ENCODE measurements at regions not wholly inside any gene's neighbourhood (a gene's known extent, or its start where the extent isn't known, plus 50 kb on each side); places are given as distances from the start of the nearest gene placed in this dataset.

- no peak for DNase-seq (ENCODE audit: extremely low read depth, low read depth, low spot score)
These were observed 74.9 kb downstream of the MIAT start for GRCh38 chr22:26732284-26732683.

- DNase-seq (ENCODE audit: extremely low read depth, low read depth, low spot score), result no peak
These were observed 77.1 kb downstream of the MIAT start for GRCh38 chr22:26734339-26735018.

- no peak for DNase-seq (ENCODE audit: extremely low read depth, low read depth, low spot score)
These were observed 77.6 kb downstream of the MIAT start for GRCh38 chr22:26735019-26735409.

GRCh38 chr22:26737262-26737661 is 79.9 kb downstream of the MIAT start:
- no peak for DNase-seq (ENCODE audit: extremely low read depth, low read depth, low spot score)

GRCh38 chr22:26740253-26740652 is 82.9 kb downstream of the MIAT start:
- no peak for DNase-seq (ENCODE audit: extremely low read depth, low read depth, low spot score)

DNA sequence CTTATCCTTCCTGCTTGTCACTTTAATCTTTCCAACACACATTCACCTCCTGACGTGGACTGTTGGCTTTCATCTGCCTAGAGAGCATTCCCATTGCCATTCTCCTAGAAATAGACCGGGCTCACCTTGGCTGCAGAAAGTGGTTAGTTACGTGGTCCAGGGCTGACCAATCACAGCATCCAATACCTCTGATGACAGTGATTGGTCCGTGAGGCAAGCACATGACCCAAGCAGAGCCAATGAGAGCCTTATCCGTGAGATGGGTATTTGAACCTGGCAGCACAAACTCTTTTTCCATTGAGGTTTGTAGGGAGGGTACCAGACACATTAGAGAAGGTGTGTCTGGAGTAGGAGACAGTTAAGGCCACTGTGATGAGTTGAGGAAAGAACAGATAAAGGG is 85.8 kb downstream of the MIAT start:
- no peak for DNase-seq (ENCODE audit: extremely low read depth, low read depth, low spot score)

DNA sequence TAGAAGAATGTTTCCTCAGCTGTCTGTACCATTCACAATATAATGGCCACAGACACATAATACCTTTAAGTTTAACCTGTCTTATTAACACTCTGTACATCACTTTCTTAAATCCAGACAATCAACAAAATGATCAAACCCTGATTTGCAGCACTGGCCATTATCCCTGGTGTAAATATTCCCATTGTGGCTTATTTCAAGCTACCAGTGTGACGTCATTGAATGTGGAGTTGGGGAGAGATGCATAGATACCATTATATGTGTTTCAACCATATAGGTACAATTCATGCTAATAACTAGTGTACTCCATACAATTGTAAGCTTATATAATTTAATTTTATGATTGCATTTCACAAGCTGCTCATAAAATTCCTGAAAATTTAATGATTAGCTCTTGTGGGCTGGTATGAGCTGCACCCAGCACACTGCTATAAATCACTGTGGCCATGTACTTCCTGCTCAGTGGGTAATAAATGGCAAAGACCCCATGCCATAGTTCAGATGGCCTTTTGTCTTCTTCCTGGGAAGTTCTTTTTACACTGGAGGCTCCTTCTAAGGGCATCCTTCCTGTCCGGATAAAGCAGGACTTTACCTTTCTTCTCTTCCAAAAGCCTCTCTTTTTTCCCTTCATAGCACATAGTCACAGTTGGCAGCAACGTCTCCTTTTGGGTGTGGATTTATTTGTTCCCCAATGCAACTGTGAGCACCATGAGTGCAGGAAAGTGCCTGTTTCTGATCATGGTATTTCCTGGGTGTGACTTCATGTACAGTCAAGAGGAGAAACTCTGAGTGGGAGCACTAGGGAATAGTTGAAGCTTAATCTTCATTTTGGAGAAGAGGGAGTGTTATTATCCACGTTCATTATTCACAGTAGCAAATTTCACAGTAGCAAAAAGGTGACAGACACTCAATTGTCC is 87.8 kb downstream of the MIAT start:
- no peak for DNase-seq (ENCODE audit: extremely low read depth, low read depth, low spot score)

GRCh38 chr22:26746311-26746710 is 88.9 kb downstream of the MIAT start:
- no peak for DNase-seq (ENCODE audit: extremely low read depth, low read depth, low spot score)

GRCh38 chr22:26748845-26749244 is 91.5 kb downstream of the MIAT start:
- no peak for DNase-seq (ENCODE audit: extremely low read depth, low read depth, low spot score)

DNA sequence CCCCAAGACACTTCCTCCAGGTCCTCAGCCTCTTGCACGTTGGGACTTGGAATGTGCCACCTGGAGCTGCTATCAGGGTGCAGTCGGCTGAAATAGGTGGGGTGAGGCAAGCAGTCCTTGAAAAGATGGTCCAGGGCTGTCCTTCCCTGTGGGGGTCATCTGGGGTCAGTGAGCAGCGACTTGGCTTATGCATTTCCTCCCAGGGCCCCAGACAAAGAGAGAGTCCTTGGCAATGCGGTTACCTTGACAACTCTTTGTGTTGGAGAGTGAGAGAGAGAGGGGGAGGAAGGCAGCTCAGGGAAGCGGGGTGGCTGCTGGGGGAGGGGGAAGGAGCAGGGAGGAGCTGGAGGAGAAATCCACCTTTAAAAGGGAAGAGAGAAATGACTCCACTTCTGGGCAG is 93.8 kb downstream of the MIAT start:
- DNase-seq (ENCODE audit: extremely low read depth, low read depth, low spot score), result peak; percentile 75

DNA sequence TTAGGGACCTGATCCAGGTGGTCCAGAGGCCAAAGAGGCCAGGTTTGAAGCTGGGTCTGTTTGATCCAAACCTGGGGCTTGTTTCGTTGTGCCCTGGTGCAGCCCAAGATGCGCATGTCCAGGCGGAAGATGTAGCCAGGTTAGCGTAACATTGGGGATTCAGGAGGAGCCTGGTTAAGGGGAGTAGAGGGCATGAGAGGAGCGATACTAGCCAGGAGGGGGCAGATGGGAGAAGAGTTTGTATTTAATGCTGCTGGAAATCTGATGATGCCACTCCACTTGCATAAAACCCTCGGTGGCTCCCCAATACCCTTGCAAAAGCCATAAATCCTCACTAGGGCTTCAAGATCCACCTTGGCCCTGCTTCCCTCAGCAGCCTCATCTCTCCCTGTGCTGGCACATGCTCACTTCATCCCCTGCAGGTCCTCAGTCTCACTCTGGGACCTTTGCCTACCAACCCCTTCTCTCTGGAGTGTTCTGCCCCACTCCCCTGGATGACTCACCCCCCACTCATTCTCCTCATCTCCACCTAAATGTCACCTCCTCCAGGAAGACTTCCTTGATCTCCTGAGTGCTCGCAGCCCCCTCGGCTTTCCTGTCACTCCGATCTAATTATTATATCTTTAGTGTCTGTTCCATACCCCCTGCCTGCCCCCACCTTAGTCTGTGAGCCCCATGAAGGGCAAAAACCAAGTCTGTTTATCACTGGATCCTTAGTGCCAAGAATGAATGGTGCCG is 95.9 kb downstream of the MIAT start:
- no peak for DNase-seq (ENCODE audit: extremely low read depth, low read depth, low spot score)

GRCh38 chr22:26756675-26757293 is 99.4 kb downstream of the MIAT start:
- DNase-seq (ENCODE audit: extremely low read depth, low read depth, low spot score), result no peak

GRCh38 chr22:26757496-26757895 is 100.1 kb downstream of the MIAT start:
- DNase-seq (ENCODE audit: extremely low read depth, low read depth, low spot score), result no peak

DNA sequence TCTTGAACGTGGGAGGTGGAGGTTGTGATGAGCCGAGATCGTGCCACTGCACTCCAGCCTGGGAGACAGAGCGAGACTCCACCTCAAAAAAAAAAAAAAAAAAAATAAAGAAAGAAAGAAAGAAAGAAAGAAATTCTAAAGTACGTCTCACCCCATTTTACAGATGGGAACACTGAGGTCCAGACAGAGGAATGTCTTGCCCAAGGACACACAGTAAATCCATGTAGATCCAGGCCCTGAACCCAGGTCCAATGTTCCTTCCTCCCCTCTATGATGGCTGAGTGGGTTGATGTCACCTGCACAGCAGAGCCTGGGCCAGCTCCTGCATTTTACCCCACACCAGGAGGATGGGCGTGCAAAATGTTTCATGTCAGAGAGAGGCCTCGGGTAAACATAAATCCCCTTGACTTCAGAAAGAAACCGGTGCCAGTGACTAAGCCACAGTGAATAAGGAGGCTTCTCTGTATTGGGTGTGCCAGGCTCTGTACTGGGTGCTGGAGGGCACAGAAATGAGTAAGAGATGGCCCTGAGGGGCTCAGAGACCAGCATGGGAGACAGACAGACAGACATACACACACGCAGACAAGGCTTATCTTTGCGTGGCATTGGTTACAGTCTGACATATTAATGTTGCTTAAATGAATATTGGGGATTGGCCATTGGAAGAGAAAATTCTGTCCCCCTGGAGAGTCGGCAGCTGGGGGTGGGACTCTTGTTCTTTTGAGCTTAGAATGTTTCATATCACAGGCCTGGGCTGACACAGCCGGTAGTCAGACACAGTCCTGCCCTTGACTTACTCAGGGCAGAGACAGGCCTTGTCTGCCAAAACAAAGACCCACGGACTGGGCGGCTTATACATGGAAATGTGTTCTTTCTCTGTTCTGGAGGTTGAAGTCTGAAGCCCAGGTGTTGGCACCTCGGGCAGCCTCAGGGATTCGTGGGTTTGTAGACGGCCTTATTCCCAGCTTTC is 105.4 kb downstream of the MIAT start:
- DNase-seq (ENCODE audit: extremely low read depth, low read depth, low spot score), result no peak

GRCh38 chr22:26763633-26764361 is 106.4 kb downstream of the MIAT start:
- no peak for DNase-seq (ENCODE audit: extremely low read depth, low read depth, low spot score)

GRCh38 chr22:26766510-26767350 is 109.3 kb downstream of the MIAT start:
- no peak for DNase-seq (ENCODE audit: extremely low read depth, low read depth, low spot score)

DNA sequence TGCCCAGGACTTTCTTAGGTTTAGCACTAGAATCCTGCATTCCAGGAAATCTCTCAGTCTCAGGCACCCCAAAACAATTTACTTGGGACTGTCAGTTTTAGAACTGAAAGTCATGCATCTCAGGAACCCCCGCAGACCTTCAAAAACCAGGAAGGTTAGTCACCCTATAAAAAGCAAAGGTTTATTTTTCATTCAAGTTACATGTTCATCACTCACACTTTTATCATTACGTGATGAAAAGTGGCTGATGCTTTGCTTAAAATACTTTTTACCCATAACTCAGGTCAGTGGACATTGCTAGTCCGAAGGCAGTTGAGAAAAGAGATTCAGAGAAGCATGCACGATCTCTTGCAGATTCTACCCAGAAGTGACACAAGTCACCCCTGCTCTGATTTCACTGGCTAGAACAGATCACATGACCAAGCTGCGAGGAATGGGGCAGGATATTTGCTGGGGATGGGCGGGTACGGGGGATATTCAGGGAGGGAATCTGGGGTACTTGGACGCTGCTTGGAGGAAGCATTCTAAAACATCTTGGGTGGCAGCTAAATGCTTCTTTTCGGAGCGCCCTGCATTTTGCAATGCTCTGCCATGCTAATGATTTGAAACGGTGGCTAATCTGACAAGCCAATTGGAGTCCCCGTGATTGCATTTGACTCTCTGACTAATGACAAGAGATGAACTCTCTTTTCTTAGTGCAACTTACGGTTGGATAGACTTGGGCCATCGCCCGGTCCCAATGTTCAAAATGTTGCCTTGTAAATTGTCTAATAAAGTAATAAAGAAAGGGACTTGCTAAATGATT is 110.2 kb downstream of the MIAT start:
- DNase-seq (ENCODE audit: extremely low read depth, low read depth, low spot score), result no peak

GRCh38 chr22:26768156-26768515 is 110.7 kb downstream of the MIAT start:
- DNase-seq (ENCODE audit: extremely low read depth, low read depth, low spot score), result no peak

Data from glomerular endothelial cell (primary cell).